Neural crest cell (in vitro differentiated cells): ENCODE measurements at regions not wholly inside any gene's neighbourhood (a gene's known extent, or its start where the extent isn't known, plus 50 kb on each side); places are given as distances from the start of the nearest gene placed in this dataset.

Source experiments
- DNase-seq: peaks from one replicate; pipeline ENCODE4 v3.0.0; 2021; ENCODE audit warnings: low read depth, mixed read lengths, low spot score
- H3K27ac Mint-ChIP-seq: one replicate; pipeline ENCODE4 v1.8.0; 2021; ENCODE audit warnings: mild to moderate bottlenecking, mixed read lengths; ENCODE audit not compliant: unreplicated experiment
- H3K27me3 Mint-ChIP-seq: 2 replicates; pipeline ENCODE4 v1.8.0; 2021; ENCODE audit warnings: low read depth, mild to moderate bottlenecking, mixed read lengths
- H3K36me3 Mint-ChIP-seq: 2 replicates; pipeline ENCODE4 v1.8.0; 2021; ENCODE audit warnings: low read depth, mild to moderate bottlenecking, mixed read lengths
- H3K4me1 Mint-ChIP-seq: 2 replicates; pipeline ENCODE4 v1.8.0; 2021; ENCODE audit warnings: mixed read lengths
- H3K4me3 Mint-ChIP-seq: one replicate; pipeline ENCODE4 v1.8.0; 2021; ENCODE audit warnings: mild to moderate bottlenecking, mixed read lengths
- H3K9me3 Mint-ChIP-seq: 2 replicates; pipeline ENCODE4 v1.8.0; 2021; ENCODE audit warnings: mixed read lengths
- CTCF ChIP-seq: fragments of 200-600 bp; sonication (generic); conservative IDR thresholded peaks from 2 replicates; pipeline ENCODE4 v1.5.0; 2021; ENCODE audit warnings: antibody characterized with exemption, mild to moderate bottlenecking

DNA sequence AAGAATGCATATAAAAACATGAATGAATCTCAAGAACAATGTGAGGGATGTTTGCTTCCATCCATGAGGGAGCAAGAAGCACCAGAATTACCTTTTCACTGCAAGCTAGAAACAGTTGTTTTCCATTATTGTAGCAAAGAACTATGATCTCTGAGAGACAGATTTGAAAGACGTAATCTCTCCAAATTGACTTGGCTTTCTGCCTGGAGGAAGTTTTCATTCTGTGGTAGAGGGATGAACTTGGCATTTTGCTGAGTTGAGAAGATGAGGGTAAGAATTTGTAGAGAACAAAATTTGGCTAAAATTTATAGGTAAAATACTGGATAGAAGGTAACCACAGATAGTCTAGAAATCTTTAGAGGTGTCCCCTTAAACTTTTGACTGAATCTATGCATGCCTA, 496.8 kb downstream of the TDRD3 start:
- Mint-ChIP-seq H3K36me3 (no peaks in the 10 kb centered on the region), H3K4me1 (no peaks in the 10 kb centered on the region), H3K27ac (no peak overlapping the region), H3K4me3 (no peak overlapping the region), H3K9me3 (peaks cover 5% of the 10 kb centered on the region), H3K27me3 (no peaks in the 10 kb centered on the region)
- TF ChIP-seq CTCF: no peak
- DNase-seq: no peak

GRCh38 chr13:60887711-60888110, 490.7 kb downstream of the TDRD3 start:
- no peak overlapping the region for H3K27ac Mint-ChIP-seq
- H3K27me3 Mint-ChIP-seq: no peaks in the 10 kb centered on the region
- H3K4me3 Mint-ChIP-seq: no peak overlapping the region
- no peak for TF ChIP-seq CTCF
- H3K36me3 Mint-ChIP-seq: no peaks in the 10 kb centered on the region
- peaks cover 2% of the 10 kb centered on the region for H3K9me3 Mint-ChIP-seq
- H3K4me1 Mint-ChIP-seq: no peaks in the 10 kb centered on the region
- DNase-seq: no peak

DNA sequence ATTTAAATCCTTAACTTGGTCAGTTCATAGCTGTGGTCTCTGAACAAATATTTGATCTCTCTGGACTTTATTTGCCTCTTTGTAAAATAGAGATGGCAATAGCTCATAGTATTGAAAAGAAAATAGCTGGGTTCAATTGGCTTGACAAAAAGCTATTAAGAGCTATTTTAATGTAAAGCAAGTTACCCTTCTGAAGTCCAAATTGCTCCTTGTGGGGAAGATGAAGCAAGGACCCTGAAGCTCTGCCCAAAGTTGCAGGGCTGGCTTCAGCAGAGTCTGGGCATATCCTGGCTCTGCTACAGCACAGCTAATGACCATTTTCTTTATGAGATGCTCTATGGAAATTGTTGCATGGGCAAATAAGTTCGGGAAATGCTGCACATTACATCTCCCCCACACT, 484.5 kb downstream of the TDRD3 start:
- Mint-ChIP-seq H3K4me1 (no peaks in the 10 kb centered on the region), H3K27ac (no peak overlapping the region), H3K9me3 (no peaks in the 10 kb centered on the region), H3K27me3 (no peaks in the 10 kb centered on the region), H3K4me3 (no peak overlapping the region), H3K36me3 (no peaks in the 10 kb centered on the region)
- no peak for DNase-seq
- no peak for TF ChIP-seq CTCF

DNA sequence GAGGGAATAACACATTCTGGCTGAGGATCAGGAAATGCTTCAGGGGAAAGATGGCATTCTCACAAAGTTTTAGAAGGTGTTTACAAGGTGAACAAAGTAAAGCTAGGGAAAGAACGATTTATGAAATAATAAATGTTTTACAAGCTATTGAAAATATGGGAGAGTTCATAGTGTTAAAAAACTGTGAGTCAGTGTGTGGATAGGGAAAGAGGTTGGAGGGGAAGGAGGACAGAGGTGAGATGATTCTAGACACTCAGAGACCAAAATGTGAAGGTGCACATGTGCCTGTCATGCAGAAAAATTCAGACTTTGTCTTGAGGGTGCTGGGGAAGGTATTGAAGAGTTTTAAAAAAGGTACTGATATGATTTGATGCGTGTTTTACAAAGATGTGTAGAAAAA, 476.1 kb downstream of the TDRD3 start:
- no peak for TF ChIP-seq CTCF
- no peak overlapping the region for H3K4me3 Mint-ChIP-seq
- no peaks in the 10 kb centered on the region for H3K9me3 Mint-ChIP-seq
- DNase-seq: no peak
- no peaks in the 10 kb centered on the region for H3K36me3 Mint-ChIP-seq
- no peaks in the 10 kb centered on the region for H3K4me1 Mint-ChIP-seq
- H3K27me3 Mint-ChIP-seq: no peaks in the 10 kb centered on the region
- H3K27ac Mint-ChIP-seq: no peak overlapping the region

- H3K27ac Mint-ChIP-seq: no peak overlapping the region
- H3K4me3 Mint-ChIP-seq: no peak overlapping the region
- peaks cover 18% of the 10 kb centered on the region for H3K9me3 Mint-ChIP-seq
- H3K36me3 Mint-ChIP-seq: no peaks in the 10 kb centered on the region
- H3K4me1 Mint-ChIP-seq: no peaks in the 10 kb centered on the region
- no peak for TF ChIP-seq CTCF
- no peaks in the 10 kb centered on the region for H3K27me3 Mint-ChIP-seq
- DNase-seq: no peak
These were observed 473.1 kb downstream of the TDRD3 start for GRCh38 chr13:60869941-60870613.
